ENCODE measurements at regions not wholly inside any gene's neighbourhood (a gene's known extent, or its start where the extent isn't known, plus 50 kb on each side); places are given as distances from the start of the nearest gene placed in this dataset.
A peak's percentile ranks its signal among the peaks of the same experiment; 100 is the strongest.
"Not testable (repeated sequence)": the region's sequence is repeated elsewhere in the genome, so short reads cannot be mapped to it uniquely, and the experiment has no call there.

DNA sequence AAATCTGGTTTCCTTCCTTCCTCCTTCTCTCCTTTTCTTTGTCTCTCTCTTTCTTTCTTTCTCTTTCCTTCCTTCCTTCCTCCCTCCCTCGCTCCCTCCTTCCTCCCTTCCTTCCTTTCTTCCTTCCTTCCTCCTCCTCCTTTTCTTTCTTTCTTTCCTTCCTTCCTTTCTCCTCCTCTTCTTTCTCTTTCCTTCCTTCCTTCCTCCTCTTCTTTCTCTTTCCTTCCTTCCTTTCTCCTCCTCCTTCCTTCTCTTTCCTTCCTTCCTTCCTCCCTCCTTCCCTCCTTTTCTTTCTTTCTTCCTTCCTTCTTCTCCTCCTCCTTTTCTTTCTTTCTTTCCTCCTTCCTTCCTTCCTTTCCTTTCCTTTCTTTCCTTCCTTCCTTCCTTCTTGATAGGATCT, 61.2 kb downstream of the VIP start:
- no peak for DNase-seq

- no peak for DNase-seq
Measured at GRCh38 chr6:152815230-152815872, 64.8 kb downstream of the VIP start.

- no peak for DNase-seq
Measured at GRCh38 chr6:152816055-152816454, 65.5 kb downstream of the VIP start.

- no peak for DNase-seq
Measured at GRCh38 chr6:152821525-152821924, 70.9 kb downstream of the VIP start.

GRCh38 chr6:152824666-152825065, 74.1 kb downstream of the VIP start:
- DNase-seq, result no peak

DNA sequence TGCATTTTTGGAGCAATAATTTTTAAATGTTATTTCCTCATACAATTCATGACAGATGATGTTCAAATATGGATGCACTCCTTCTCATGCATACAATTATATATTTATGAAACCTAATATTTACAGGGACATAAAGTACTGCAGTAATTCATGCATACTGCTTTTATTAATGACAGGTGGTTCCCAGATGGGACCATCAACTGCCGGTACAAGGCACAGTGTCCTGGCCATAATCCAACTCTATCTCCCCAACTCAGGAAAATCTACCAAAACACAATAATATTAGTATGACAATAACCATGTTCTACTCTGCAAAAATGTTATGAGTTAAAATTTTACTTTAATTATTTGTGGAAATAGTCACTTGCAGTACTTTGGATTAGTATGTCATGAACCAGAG, 77.8 kb downstream of the VIP start:
- no peak for DNase-seq

- not testable (repeated sequence) for DNase-seq
Measured at GRCh38 chr6:152834366-152834765, 83.8 kb downstream of the VIP start.

GRCh38 chr6:152836523-152836922, 85.9 kb downstream of the VIP start:
- no peak for DNase-seq

- DNase-seq, result no peak
Measured at GRCh38 chr6:152845421-152845820, 94.8 kb downstream of the VIP start.

DNA sequence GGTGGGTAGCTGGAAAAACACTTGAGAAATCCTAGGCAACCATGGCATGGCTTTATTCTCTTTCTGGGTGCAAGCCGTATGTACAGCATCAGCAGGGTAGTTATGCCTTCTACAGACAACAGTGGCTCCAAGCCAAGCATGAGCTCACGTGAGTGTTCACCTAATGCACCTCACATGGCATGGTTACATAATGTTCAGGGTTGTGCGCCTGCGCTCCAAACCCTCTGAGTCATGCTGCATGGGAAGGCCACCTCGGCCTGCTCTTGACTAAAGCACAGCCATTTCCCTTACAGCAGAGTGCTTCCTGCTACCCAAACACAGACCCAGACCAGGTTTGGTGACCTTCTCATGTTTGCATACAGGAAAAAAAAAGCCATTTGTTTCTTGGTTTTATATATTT, 96.2 kb downstream of the VIP start:
- no peak for DNase-seq

- no peak for DNase-seq
Measured at GRCh38 chr6:152848919-152849318, 98.3 kb downstream of the VIP start.

- no peak for DNase-seq
Measured at GRCh38 chr6:152854086-152854795, 103.6 kb downstream of the VIP start.

DNA sequence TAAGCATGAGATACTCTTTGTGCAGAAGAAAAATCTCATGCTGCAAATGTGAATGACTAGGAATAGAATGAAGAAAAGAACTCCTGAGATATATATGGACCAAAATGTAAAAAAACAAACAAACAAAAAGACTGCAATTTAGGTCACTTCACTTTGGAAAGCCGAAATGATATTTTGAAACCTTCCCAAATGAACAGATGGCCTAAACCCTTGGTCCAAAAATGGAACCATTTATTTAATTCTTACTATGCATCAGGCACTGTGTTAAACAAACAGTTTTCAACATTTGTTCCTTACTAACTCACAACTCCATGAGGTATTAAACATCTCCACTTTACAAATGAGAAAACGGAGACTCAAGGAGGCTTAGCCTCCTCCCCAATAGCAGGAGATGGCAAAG, 107.5 kb downstream of the VIP start:
- DNase-seq, result no peak

- DNase-seq, result no peak
Measured at GRCh38 chr6:152859225-152859624, 108.6 kb downstream of the VIP start.

- DNase-seq, result peak; percentile 67
Measured at GRCh38 chr6:152863618-152864326, 113.2 kb downstream of the VIP start.

GRCh38 chr6:152874267-152874666, 108.6 kb downstream of the FBXO5 start:
- no peak for DNase-seq

GRCh38 chr6:152874846-152875568, 107.8 kb downstream of the FBXO5 start:
- no peak for DNase-seq

GRCh38 chr6:152879681-152880080, 103.2 kb downstream of the FBXO5 start:
- DNase-seq, result no peak

DNA sequence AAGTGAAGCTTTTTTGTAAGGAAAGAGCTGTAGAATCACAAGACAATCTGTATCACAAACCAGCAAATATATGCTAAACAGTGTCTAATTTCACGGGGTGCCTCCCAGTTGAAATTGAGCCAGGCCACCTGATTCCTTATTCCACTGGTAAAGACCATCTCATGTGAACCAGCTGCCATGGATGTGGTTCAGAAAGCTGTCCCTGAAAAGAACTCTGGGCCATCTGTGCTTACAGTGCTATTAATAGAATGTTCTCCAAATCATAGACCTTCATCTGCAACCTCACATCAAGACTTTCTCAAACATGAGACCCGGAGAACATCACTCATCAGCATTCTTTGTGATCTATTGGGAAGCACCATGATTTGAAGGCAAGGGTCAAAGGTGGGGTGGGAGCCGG, 89.7 kb downstream of the FBXO5 start:
- DNase-seq, result no peak

- no peak for DNase-seq
Measured at GRCh38 chr6:152896923-152897322, 85.9 kb downstream of the FBXO5 start.

DNA sequence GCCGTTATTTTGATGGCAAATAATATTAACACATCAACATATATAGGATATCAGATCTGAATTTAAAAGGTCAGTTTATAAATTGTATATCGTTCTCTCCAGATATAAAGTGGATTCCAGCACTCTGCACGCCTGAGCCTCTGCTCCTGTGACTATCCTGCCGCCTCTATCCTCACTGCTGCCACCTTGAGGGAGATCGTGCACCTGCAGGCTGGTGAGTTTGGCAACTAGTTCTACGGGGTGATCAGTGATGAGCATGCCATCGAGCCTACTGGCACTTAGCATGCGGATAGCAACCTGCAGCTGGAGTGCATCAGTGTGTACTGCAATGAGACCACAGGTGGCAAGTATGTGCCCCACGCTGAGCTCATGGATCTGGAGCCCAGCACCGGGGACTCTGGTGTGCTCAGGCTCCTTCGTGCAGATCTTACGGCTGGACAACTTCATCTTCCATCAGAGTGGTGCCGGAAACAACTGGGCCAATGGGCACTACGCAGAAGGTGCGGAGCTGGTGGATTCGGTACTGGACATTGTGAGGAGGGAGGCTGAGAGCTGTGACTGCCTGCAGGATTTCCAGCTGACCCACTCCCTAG, 84.9 kb downstream of the FBXO5 start:
- DNase-seq, result peak; percentile 51

DNA sequence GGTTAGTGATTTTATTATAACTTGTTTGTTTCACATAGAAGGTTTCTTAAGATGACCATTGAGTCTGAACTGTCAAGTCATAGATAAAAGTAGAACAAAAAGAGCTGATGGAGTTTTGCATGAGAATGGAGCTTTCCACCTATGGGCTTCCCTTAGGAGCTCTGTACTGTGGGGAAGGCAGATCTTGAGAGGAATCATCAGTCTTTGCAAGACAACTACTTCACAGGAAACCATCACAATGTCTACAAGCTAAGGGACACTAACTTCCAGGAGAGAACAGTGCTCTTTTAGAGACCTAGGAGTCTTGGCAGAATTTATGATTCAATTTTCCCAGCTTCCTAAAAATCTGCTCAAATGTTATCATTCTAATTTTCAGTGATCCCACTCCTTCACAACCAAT, 78.2 kb downstream of the FBXO5 start:
- DNase-seq, result no peak

Data from fibroblast of skin of back (primary cell).